Esophagus muscularis mucosa (tissue), 3 donors: ENCODE measurements at regions not wholly inside any gene's neighbourhood (a gene's known extent, or its start where the extent isn't known, plus 50 kb on each side); places are given as distances from the start of the nearest gene placed in this dataset.

Experiments used
- CTCF ChIP-seq, 3 experiments: fragments of 200-600 bp in 2 of 3; fragments of 450-650 bp in 1 of 3; sonication (generic) in 2 of 3; IDR thresholded peaks; one replicate each; pipeline ENCODE4 v1.5.1; 2017 to 2019; ENCODE audit warnings: antibody characterized with exemption in 3 of 3, mild to moderate bottlenecking in 2 of 3, moderate library complexity in 1 of 3
- POLR2A ChIP-seq: fragments of 450-650 bp; IDR thresholded peaks from one replicate; pipeline ENCODE4 v1.6.1; 2017; ENCODE audit warnings: antibody characterized with exemption, moderate library complexity, mild to moderate bottlenecking, low read depth

DNA sequence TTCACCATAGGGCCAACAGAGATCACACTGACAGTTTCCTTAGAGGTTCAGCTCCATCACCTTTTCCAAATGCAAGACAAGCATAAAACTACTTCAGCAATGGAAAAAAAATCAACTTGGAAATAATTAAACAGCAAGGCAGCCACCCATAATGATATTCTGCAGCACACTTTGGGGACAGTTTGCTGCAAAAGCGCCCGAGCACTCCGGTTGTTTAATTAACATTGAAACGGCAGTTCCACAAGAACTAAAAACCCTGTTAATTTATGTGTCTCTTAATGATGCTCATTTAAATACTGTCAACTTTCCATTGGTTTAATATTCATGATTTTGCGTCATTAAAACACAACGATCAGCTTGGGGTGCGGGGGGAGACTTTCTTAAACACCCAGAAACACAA lies 153.2 kb downstream of the ELAVL4 start:
- no peak for TF ChIP-seq CTCF (IDR thresholded peaks at IDR 0.05)
- no peak for TF ChIP-seq POLR2A
